GM21447 (cell line): ENCODE measurements at regions not wholly inside any gene's neighbourhood (a gene's known extent, or its start where the extent isn't known, plus 50 kb on each side); places are given as distances from the start of the nearest gene placed in this dataset.
A peak's percentile ranks its signal among the peaks of the same experiment; 100 is the strongest.

Experiments
- ATAC-seq: cut with Tn5 transposase; IDR thresholded peaks from one replicate; pipeline ENCODE4 v1.9.1; 2021; ENCODE audit not compliant: unreplicated experiment

DNA sequence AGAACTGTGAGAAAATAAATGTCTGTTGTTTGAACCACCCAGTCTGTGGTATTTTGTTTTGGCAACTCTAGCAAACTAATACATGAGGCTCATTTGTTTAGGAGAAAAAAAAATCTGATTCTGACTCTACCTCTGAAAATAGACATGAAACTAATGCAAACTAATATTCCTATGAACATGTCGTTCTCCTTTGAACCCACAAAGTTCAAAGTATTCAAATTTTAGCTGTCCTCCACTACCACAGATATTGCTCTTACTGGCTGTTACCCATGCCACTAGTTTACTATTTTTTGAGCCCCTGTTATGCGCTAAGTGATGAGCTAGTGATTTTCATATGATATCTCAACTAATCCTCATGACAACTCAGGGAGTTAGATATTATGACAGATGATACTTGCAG, 58.8 kb upstream of the ZNF804B start:
- ATAC-seq, result no peak

DNA sequence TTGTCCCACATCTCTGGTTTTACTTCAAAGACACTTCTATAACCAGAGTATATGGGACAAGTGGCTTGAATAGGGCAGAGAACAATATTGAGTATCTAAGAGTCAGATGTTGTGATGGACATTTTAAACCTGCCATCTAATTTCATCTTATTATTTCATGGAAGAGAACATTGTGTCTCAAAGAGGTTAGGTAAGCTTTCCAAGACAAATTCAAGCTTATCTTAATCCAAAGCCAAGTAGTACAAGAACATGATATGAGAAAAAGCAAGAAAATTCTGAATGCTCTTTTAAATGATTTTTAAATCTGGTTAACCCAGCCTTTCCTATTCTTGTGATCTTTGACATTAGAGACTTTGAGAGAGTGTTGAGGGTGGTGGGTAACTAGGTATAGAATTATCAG, 65.3 kb upstream of the ZNF804B start:
- ATAC-seq, result no peak

DNA sequence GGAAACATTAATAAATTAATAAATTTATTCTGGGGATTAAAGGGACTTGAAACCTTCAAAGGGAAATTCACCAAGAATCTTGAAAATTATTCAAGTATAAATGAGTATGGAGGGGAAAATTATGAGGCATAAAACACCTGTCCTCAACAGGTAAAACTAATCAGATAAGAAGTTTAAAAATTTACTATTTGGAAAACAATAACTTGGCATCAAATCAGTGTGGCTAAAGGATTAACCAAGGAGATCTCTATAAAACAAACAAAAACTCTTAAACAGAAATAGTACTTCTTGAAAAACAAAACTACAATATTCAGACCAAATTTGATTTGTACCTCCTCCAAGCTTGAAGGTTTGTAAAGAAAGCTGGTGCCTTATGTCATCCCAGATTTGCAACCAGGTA, 66.4 kb upstream of the ZNF804B start:
- ATAC-seq, result no peak

DNA sequence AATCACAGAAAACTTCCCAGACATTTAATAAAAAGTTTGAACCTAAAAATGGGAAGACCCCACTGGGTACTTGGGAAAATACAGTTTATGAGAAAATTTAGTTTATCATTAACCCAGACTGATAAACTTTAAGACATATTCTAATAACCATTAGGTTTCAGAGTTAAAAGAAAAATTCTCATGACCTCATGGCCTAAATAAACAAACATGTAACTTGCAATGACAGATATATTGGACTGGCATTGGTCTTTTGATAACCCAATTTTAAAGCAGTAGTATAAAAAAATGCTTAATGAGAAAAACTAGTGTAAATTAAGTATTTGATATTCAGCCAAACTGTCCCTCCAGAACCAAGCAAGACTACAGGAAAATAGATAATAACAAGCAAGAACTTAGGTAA, 67.0 kb upstream of the ZNF804B start:
- no peak for ATAC-seq

DNA sequence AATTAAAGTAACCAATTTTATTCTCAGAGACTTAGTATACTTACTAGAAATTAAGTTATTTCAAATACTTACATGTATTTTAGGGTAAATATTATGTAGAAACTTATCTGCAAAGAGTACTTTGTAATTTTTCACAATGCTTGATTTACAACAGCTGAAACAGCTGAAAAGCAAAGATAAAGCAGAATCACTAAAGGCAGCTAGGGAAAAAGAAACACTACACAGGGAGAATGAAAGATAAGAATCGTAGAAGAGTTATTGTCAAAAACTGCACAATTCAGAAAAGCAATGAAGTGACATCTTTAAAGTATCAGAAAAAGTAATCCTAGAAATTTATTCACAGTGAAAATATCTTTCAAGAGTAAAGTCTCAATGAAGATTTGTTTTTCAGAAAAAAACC, 69.7 kb upstream of the ZNF804B start:
- ATAC-seq, result no peak

DNA sequence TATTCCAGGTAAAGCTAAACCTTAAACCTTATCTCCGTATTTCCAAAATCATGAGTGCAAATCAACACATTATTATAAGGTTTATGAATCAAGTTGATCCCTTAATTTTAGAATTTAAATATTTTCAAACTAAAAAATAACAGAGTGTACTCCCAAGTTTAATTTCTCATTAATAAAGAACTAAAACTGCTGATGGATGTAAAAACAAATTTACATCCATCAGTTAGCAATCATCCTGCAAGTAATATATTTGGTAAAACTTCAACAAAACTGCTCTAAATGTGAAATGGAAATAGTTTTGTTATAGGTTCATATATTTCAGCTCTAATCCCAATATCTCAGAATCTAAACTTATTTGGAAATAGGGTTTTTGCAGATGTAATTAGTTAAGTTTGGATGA, 71.3 kb upstream of the ZNF804B start:
- ATAC-seq, result no peak

DNA sequence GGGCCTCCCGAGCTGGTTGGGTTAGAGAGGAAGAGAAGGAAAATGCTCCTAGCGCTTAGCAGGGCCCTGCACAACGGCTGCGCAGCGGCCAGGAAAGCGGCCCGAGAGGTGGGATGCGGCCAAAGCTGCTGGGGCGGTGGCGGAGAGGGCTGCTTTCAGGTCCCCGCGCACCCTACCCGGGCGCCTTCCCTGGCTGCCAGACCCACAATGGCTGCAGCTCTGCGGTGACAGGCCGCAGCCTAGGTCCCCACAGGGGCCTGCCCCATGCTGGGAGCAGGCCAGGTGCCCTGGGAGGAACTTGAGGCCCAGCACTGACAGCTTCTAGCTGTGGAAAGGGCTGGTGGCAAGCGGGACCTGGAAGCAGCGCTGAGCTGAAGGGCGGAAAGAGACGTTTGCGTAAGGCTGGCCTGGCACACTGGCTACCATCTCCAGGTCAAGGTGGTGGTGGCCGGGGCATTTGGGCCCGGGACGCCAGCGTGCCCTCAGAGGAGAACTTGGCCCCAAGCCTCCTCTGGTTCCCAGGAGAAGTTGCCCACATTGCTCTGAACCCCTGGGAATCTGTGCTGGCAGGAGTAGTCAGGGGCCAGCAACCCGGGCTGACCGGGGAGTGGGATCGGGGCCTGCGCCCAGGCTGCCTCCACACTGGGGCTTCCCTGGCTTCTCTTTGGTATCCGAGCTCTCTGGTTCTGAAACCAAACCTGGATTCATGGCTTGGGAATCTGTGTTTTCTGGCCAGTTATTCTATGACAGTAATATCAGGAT, 72.9 kb upstream of the ZNF804B start:
- ATAC-seq, result no peak

DNA sequence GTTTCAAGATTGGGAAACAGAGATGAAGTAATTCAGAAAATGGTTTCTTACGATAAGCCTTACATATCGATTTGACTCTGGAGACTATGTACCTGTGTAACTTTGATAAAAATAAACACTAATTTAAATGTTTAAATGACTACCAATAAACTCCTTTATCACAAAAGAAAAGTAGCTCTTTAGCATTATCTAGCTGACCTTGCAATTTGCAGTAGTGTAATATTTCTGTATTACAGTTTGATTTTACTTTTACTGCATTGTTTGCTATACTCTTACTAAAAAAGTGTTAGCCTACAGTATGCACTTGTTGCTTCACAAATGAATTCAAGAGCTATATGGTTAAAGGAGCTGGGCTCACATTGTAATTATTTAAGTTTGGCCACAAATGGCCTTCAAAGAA, 77.8 kb upstream of the ZNF804B start:
- ATAC-seq, result no peak

DNA sequence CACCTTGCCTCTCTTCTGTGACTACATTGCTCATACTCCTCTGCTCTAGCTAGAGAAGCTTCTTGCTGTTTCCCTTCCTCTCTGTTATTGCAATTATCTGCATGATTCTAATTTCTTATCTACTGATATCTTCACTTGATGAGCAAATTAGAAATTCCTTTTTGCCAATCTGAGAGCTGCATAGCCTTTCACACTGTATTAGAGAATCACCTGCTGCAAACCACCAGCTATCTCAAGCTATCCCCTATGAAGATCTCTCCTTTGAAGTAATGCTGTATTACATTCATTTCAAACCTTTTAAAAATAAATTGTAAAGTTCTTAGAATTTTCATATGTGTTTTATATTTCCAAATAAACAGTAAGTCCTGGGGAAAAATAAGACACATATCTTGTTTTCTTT, 89.0 kb upstream of the ZNF804B start:
- ATAC-seq, result no peak

DNA sequence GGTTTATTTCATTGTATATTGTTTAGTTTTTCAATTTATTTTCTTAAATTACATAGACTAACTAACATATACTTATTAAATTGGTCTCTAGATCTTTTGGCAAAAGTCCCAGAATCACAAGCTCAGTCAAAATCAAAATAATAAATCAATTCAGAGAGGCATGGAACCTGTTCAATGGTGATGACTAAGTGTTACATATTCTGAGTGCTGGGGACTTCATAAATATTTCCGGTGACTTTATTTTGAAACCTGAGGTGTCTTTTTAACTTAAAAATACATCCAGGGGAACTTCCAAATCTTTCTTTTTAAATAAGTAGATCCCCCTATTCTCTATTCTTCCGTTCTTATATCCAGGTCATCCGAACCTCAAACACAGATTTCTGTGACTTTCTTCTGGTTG, 89.6 kb upstream of the ZNF804B start:
- no peak for ATAC-seq

DNA sequence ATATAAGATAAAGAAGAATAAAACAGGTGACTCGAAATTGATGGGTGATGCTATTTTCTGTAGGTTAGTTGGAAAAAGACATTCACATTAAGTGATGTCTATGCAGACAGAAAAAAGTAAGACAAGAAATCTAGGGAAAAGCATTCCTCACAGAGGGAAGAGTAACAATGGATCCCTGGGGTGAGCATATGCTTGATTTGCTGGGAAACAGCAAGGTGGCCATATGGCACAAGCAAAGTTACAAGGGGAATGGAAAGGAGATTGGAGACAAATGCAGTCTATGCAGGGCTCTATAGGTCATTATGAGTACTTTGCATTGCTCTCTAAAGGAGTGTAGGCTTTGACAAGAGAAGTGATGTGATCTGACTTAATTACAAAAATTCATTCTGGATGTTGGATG, 90.9 kb upstream of the ZNF804B start:
- ATAC-seq, result no peak

DNA sequence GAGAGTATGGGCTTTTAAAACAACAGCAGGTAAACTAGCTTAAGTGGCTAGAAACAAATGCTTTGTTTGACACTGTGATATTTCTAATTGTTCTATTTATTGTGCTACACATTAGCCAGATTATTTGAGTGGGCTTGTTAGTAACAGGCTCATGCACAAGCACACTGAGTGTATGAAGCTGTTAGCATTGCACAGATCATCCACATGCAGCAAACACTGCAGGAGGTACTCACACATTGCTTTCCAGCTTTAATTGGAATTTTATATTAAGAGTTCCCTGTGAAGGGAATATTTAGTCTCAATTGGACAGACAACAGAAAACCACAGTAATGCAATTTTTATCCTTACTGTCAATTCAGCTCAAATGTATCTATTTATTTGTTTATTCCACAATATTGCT, 92.9 kb upstream of the ZNF804B start:
- ATAC-seq, result no peak

DNA sequence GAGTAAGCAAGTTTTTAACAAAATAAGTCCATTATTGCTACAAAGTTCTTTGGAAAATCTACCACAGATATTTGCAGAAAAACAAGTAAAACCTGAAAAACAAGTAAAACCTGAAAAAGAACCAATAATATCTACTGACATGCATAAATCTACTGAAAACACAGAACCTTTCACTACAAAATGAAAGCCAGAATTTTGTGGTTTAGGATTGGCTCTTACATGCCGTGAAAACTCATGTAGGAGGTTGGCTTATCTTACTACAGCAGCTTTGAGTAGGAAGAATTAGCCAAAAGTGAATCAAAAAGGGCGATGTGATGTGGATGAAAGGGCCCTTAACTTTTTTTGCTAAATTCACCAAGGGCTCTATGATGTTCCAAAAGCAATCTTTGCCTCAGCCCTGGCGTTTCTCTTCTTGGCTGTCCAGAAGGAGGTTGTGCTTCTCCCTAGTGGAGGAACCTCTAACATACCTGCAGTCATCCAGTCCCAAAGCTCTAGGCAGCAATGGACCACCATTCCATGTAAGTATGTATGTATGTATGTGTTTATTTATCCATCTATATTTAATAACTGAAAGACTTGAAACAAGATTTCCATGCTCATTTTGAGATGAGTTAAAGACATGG, 93.5 kb upstream of the ZNF804B start:
- ATAC-seq, result no peak

DNA sequence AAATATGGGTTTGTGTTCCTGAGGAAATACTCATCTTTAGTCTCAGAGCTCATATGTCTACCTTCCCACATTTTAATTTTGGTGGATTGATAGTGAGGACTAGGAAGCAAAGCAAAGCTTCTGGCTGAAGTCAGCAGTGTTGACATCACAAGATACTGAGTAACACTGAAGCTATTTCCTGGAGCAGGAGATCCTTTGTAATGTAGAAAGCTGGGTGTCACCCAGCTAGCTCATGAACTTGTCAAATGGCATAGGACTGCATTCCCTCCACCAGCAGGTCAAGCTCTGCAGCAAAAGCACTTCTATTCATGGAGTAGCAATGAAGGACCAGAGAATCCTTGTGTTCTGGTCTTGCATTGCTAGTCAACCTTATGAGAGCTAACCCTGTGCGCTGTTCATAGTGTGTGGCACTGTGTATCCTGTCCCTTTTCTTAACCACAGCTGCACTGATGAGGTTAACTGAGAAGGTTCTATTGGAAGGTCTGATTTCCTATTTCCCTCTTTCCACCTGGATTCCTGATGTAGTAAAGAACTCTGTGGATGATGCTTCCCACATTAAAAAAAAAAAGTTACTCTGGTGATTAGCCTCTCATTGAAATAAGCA, 94.8 kb upstream of the ZNF804B start:
- ATAC-seq, result no peak

DNA sequence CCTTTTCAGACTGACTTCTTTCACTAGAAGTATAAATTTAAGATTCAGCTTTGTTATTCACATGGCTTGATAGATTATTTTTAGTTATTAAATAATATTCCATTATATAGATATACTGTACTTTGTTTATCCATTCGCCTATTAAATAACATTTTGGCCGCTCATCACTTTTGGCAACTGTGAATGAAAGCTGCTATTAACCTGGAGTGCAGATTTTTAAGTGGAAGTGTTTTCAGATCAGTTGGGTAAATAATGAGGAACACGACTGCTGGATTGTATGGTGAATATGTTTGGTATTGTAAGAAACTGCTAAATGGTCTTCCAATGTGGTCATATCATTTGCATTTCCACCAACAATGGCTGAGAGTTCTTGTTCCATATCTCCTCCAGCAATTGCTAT, 97.6 kb upstream of the ZNF804B start:
- no peak for ATAC-seq

DNA sequence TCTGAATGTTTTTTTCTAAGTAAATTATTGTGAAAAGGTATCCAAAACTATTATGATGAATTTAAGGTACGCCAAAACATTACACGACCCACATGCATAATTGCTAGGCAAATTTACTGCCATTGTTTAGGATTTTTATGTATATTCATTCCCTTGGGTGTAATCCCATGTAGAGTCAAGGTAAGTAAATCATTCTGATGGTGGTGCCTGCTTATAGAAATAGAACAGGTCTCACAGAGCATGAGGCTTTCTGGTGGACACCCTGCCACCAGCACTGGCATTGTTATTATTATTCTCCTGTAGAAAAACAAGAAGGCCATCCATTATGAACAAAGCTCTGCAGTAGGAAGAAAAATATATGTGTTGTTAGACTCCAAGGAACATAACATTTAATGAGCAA, 111.7 kb upstream of the ZNF804B start:
- ATAC-seq, result no peak

DNA sequence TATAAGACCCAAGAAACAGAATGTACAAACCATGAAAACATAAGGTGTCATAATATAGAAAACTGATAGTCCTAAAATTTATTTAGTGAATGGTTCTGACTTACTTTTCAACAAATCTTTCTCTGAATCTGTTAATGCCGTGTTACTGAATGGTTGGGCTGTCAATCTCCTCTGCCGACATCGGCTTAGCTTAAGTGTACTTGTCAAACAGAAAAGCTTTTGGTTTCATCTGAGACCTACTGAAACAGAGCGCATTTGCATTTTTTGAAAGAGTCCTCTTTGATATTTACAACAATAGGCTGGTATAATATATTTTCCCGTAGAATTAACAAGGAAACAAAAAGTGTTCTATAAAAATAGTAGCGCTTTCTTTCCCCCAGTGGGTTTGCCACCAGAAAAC, 120.9 kb upstream of the ZNF804B start:
- no peak for ATAC-seq

DNA sequence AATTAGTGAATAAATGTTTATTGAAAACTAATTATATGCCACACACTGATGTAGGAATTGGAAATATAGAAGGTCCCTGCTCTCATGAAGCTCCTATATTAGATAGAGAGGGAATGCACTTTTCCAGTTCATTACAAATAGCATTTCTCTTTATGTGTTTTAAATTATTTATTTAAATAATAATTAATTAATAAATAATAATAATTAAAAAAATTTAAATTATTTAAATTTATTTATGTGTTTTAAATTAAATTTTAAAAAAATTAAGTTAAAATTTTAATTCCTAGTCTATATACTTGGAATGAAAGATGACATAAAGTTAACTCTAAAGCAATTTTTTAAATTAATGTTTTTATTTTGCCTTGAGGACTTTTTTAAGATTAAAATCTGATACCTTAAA, 121.7 kb upstream of the ZNF804B start:
- no peak for ATAC-seq

DNA sequence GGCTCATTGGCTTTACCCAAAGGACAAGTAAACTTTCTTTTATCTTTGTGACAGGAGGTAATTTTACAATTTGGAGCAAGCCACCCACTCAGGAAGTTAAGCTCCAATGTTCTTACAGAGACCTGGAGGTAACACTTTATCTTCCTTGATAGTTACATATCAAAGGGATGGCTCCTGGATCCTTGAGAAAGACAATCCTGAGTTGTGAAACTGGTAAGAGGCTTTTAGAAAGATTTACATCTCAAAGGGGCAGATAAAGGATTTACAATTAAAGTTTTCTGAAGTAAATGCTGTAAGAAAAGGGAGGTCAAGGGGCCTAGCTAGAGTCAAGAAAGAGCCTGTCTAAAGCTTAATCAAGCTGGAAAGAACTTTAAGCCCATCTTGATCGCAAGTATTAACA, 124.4 kb upstream of the ZNF804B start:
- no peak for ATAC-seq

DNA sequence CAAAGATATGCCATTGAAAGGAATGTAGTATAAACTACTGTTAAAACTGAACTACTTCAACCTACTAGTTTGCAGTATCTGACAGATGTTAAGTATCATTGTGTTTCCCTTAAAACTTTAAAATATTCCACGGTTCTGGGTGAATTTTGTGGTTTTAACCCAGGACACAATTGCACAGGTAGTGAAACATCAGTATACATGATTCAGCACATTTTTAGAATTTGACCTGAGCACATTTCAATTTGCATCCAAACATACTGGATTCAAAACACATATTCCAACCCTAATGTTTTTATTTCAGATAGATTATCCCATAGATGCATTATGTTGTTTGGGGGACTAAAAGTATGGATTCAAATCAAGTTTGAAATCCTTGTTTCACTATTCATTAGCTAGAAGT, 129.9 kb upstream of the ZNF804B start:
- ATAC-seq, result no peak

DNA sequence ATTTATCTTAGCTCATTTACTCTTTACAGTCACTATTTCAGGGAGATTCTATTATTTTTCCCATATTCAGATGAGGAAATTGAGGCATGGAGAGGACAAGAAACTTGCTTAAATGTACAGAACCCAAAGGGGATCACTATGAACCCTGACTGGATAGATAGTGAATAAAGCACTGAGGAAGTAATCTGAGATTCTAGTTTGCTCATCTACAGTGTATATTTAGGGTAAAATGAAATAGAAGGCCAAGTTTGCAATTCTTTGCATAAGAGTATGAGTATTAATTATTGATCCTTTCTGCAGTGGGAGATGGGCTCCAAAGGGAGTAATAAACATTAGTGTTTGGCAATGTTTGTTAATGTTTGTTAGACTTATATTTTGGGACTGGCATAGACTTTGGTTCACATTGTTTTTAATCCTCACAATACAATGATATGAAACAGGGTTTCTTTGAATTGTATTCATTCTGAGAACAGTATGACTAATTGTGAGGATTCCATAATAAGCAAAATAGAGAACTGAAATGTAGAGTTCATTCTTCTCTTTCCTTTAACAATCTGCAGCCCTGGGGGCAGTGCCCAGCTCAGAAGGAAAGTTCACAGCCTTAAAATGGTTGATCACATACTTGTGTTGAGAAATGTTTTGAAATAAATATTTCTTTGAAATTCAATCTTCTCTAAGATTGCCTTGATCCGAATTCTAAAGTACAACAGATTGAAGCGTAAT, 131.0 kb upstream of the ZNF804B start:
- ATAC-seq, result peak; percentile 97

DNA sequence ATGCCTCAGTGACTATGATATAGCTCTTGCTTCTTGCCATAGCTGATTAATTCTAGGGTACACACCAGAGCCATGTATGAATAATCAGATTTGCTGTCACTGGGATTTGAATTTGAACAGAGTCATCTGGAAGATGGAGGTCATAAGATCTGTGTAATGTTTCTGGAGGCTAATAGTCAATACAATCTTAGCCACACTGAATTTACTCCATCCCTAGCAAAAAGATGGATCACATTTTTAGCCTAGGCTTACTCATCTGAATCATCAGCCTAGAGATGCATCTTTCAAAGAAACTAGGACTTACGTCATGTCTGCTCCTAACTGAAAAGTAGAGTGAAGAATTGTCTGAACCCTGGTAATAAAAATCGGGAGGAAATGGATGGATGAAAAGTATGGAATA, 142.3 kb upstream of the ZNF804B start:
- no peak for ATAC-seq
